ENCODE measurements at regions not wholly inside any gene's neighbourhood (a gene's known extent, or its start where the extent isn't known, plus 50 kb on each side); places are given as distances from the start of the nearest gene placed in this dataset.
A peak's percentile ranks its signal among the peaks of the same experiment; 100 is the strongest.
"Not testable (repeated sequence)": the region's sequence is repeated elsewhere in the genome, so short reads cannot be mapped to it uniquely, and the experiment has no call there.

- H3K9ac ChIP-seq (ENCODE audit: extremely low read depth, low read length, poor library complexity, severe bottlenecking): no peak overlapping the region
- Mint-ChIP-seq H3K4me1 (no peaks in the 10 kb centered on the region), H3K27me3 (ENCODE audit: insufficient read depth) (no peaks in the 10 kb centered on the region), H3K27ac (no peak overlapping the region), H3K4me3 (no peak overlapping the region), H3K9me3 (peaks cover 16% of the 10 kb centered on the region), H3K36me3 (ENCODE audit: low read depth) (no peaks in the 10 kb centered on the region)
- WGBS, 2 experiments (ENCODE audit: insufficient coverage in 1 of 2, insufficient read length in 1 of 2): 99 to 100% methylated on average over 1 to 3 of the region's 3 CpGs
- H3K27ac ChIP-seq (ENCODE audit: low read depth, low read length): no peak overlapping the region
- no peaks in the 10 kb centered on the region for H3K36me3 ChIP-seq (ENCODE audit: control insufficient read depth, insufficient read depth, low read length)
- H3K9me3 ChIP-seq (ENCODE audit: control insufficient read depth, low read length): no peaks in the 10 kb centered on the region
- no peak overlapping the region for H3K4me3 ChIP-seq (ENCODE audit: low read length)
- H3K27me3 ChIP-seq (ENCODE audit: control insufficient read depth, insufficient read depth, low read length, poor library complexity, severe bottlenecking): no peaks in the 10 kb centered on the region
- no peak for TF ChIP-seq CTCF (conservative IDR thresholded peaks at IDR 0.05)
- no peaks in the 10 kb centered on the region for H3K4me1 ChIP-seq (ENCODE audit: control insufficient read depth, insufficient read depth, low read length)
- no peak for DNase-seq
Measured at GRCh38 chr3:182424006-182424405, 369.3 kb upstream of the ATP11B start.

GRCh38 chr3:182425926-182426718, 367.2 kb upstream of the ATP11B start:
- Mint-ChIP-seq H3K9me3 (peaks cover 16% of the 10 kb centered on the region), H3K4me3 (peak overlapping the region; percentile 48)
- H3K9ac ChIP-seq (ENCODE audit: extremely low read depth, low read length, poor library complexity, severe bottlenecking); H3K27me3 ChIP-seq (ENCODE audit: control insufficient read depth, insufficient read depth, low read length, poor library complexity, severe bottlenecking); DNase-seq; H3K27ac ChIP-seq (ENCODE audit: low read depth, low read length); H3K4me3 ChIP-seq (ENCODE audit: low read length); H3K27me3 Mint-ChIP-seq (ENCODE audit: insufficient read depth); H3K36me3 Mint-ChIP-seq (ENCODE audit: low read depth); H3K9me3 ChIP-seq (ENCODE audit: control insufficient read depth, low read length); H3K4me1 Mint-ChIP-seq; H3K4me1 ChIP-seq (ENCODE audit: control insufficient read depth, insufficient read depth, low read length); H3K36me3 ChIP-seq (ENCODE audit: control insufficient read depth, insufficient read depth, low read length); H3K27ac Mint-ChIP-seq: not testable (repeated sequence)
- WGBS, 2 experiments (ENCODE audit: insufficient coverage in 1 of 2, insufficient read length in 1 of 2): 68 to 100% methylated on average over 1 to 18 of the region's 32 CpGs

GRCh38 chr3:182431972-182432371, 361.3 kb upstream of the ATP11B start:
- H3K27me3 Mint-ChIP-seq (ENCODE audit: insufficient read depth); H3K9ac ChIP-seq (ENCODE audit: extremely low read depth, low read length, poor library complexity, severe bottlenecking); H3K4me3 Mint-ChIP-seq; H3K4me1 ChIP-seq (ENCODE audit: control insufficient read depth, insufficient read depth, low read length); H3K36me3 Mint-ChIP-seq (ENCODE audit: low read depth); H3K4me1 Mint-ChIP-seq; H3K4me3 ChIP-seq (ENCODE audit: low read length); H3K27ac Mint-ChIP-seq; H3K9me3 ChIP-seq (ENCODE audit: control insufficient read depth, low read length); H3K9me3 Mint-ChIP-seq; H3K36me3 ChIP-seq (ENCODE audit: control insufficient read depth, insufficient read depth, low read length); DNase-seq; H3K27me3 ChIP-seq (ENCODE audit: control insufficient read depth, insufficient read depth, low read length, poor library complexity, severe bottlenecking); H3K27ac ChIP-seq (ENCODE audit: low read depth, low read length): not testable (repeated sequence)
- WGBS, 2 experiments (ENCODE audit: insufficient coverage in 1 of 2, insufficient read length in 1 of 2): 83 to 90% methylated on average over 1 to 3 of the region's 6 CpGs

GRCh38 chr3:182435860-182436259, 357.4 kb upstream of the ATP11B start:
- Mint-ChIP-seq H3K27me3 (ENCODE audit: insufficient read depth) (no peaks in the 10 kb centered on the region), H3K4me3 (no peak overlapping the region), H3K36me3 (ENCODE audit: low read depth) (no peaks in the 10 kb centered on the region), H3K9me3 (no peaks in the 10 kb centered on the region), H3K4me1 (no peaks in the 10 kb centered on the region), H3K27ac (no peak overlapping the region)
- 100% methylated on average over 1 of the region's 1 CpG; no CpG with 5 or more reads in 1 of the 2 experiments for WGBS, 2 experiments (ENCODE audit: insufficient coverage in 1 of 2, insufficient read length in 1 of 2)
- no peak for DNase-seq
- TF ChIP-seq CTCF (conservative IDR thresholded peaks at IDR 0.05): no peak
- no peaks in the 10 kb centered on the region for H3K27me3 ChIP-seq (ENCODE audit: control insufficient read depth, insufficient read depth, low read length, poor library complexity, severe bottlenecking)
- H3K4me1 ChIP-seq (ENCODE audit: control insufficient read depth, insufficient read depth, low read length): no peaks in the 10 kb centered on the region
- no peak overlapping the region for H3K4me3 ChIP-seq (ENCODE audit: low read length)
- H3K36me3 ChIP-seq (ENCODE audit: control insufficient read depth, insufficient read depth, low read length): no peaks in the 10 kb centered on the region
- H3K9me3 ChIP-seq (ENCODE audit: control insufficient read depth, low read length): no peaks in the 10 kb centered on the region
- no peak overlapping the region for H3K27ac ChIP-seq (ENCODE audit: low read depth, low read length)
- H3K9ac ChIP-seq (ENCODE audit: extremely low read depth, low read length, poor library complexity, severe bottlenecking): no peak overlapping the region
